HUES64 (cell line): ENCODE measurements at regions not wholly inside any gene's neighbourhood (a gene's known extent, or its start where the extent isn't known, plus 50 kb on each side); places are given as distances from the start of the nearest gene placed in this dataset.

Source experiments
- H3K27ac ChIP-seq: 2 replicates; pipeline ENCODE4 v1.7.0; 2013; ENCODE audit warnings: low read depth, low read length, inconsistent platforms
- H3K27me3 ChIP-seq: 2 replicates; pipeline ENCODE4 v1.6.1; 2013; ENCODE audit warnings: mild to moderate bottlenecking, low read length; ENCODE audit not compliant: insufficient read depth
- H3K36me3 ChIP-seq: 2 replicates; pipeline ENCODE4 v1.6.1; 2013; ENCODE audit warnings: mild to moderate bottlenecking, low read length; ENCODE audit not compliant: insufficient read depth
- H3K4me1 ChIP-seq: 2 replicates; pipeline ENCODE4 v1.6.1; 2013; ENCODE audit warnings: mild to moderate bottlenecking, low read length, moderate library complexity; ENCODE audit not compliant: insufficient read depth
- H3K4me3 ChIP-seq: 2 replicates; pipeline ENCODE4 v1.5.1; 2013; ENCODE audit warnings: mild to moderate bottlenecking, low read length, moderate library complexity
- H3K9ac ChIP-seq: 2 replicates; pipeline ENCODE4 v1.6.1; 2013; ENCODE audit warnings: mild to moderate bottlenecking, low read depth, low read length
- H3K9me3 ChIP-seq: 2 replicates; pipeline ENCODE4 v1.6.1; 2013; ENCODE audit warnings: low read depth, low read length; ENCODE audit not compliant: insufficient read depth
- WGBS: fragments of 150-250, 120-280 bp; methylation state at CpG from one replicate; pipeline ENCODE4 v1.1.7; 2013; ENCODE audit warnings: missing lambda C conversion rate; 5-methylcytosine and 5-hydroxymethylcytosine counted together

DNA sequence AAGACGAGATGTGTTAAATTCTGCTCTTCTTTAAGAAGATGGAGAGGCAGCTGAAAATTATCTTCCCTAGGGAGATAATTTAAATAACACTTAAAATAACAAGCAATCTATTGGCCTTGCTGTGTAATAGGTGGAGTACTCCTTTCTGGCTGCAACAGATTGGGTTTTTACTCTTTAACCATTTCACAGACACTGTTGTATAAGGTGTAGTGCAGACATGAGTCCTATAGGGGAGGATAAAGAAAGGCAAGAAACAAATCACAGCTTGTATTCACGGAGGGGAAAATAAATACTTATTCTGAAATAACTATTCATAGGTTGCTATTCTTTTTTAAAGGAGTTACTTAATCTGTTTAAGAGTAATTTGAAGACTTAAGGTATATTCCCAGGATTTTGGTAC is 252.0 kb downstream of the ZPLD1 start:
- WGBS = no CpG with 5 or more reads among the region's 2 CpGs
- no peaks in the 10 kb centered on the region for H3K27me3 ChIP-seq
- peaks cover 16% of the 10 kb centered on the region for H3K4me1 ChIP-seq
- no peaks in the 10 kb centered on the region for H3K36me3 ChIP-seq
- peak overlapping the region; percentile 80; the same call in 1 of the 2 replicates for H3K27ac ChIP-seq
- H3K4me3 ChIP-seq = no peak overlapping the region
- H3K9me3 ChIP-seq = peaks cover under 1% of the 10 kb centered on the region; the same call in 1 of the 2 replicates
- no peak overlapping the region for H3K9ac ChIP-seq

DNA sequence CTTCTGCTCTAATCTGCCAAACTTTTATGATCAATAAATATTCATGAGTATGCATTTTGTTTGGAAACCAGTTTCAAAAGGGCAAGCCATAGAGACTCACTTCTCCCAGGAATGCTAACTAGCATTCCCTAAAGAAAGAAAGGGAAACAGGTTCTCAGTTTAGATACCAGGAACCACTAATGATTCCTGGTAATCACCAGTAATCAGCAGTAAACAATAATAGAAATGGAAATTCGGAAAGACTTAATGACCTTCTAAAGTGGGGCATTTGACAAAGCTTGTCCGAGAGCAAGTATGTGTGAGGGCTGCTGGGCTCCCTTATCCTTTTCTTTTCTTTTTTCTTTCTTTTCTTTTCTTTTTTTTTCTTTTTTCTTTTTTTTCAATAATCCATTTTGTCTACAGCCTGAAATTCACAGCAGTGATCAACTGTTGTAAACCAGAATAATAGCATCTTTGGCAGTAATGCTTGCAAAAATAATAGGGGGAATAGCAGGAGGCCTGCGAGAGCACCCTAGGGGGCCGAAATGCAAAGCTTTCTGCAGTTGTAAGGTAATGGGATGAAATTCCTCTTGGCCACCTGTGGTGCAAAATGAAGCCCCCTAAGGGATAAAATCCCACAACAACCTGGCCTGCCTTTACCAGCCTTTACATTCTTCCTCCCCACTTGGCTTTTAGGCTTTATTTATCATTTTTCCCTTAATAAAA is 253.2 kb downstream of the ZPLD1 start:
- peak overlapping the region; percentile 80; the same call in 1 of the 2 replicates for H3K27ac ChIP-seq
- H3K4me3 ChIP-seq = no peak overlapping the region
- WGBS = 25% methylated on average over 4 of the region's 4 CpGs
- H3K9ac ChIP-seq = no peak overlapping the region
- H3K27me3 ChIP-seq = no peaks in the 10 kb centered on the region
- peaks cover 16% of the 10 kb centered on the region for H3K4me1 ChIP-seq
- H3K36me3 ChIP-seq = no peaks in the 10 kb centered on the region
- H3K9me3 ChIP-seq = peaks cover 12% of the 10 kb centered on the region

DNA sequence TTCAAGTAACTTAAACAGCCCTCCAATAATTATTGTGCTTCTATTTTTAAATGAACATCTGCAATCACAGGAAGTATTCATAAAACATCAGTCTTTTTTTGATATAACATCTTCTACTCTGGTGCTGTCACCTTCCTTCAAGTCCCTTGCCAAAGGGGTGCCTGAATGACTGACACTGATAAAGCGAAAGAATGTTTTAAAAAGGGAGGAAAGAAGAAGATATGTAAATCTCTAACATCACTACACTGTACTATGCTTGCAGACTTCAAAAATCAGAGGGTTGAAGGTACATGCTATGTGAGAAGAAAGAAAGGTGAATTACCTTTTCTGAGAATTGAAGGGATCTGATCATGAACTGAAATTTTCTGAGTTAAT is 253.7 kb downstream of the ZPLD1 start:
- Histone ChIP-seq H3K9ac (no peak overlapping the region), H3K36me3 (no peaks in the 10 kb centered on the region), H3K9me3 (peaks cover 16% of the 10 kb centered on the region), H3K27me3 (no peaks in the 10 kb centered on the region), H3K4me1 (peaks cover 16% of the 10 kb centered on the region), H3K27ac (peak overlapping the region; percentile 51; the same call in 1 of the 2 replicates), H3K4me3 (no peak overlapping the region)
- WGBS = no CpG with 5 or more reads among the region's 1 CpG

DNA sequence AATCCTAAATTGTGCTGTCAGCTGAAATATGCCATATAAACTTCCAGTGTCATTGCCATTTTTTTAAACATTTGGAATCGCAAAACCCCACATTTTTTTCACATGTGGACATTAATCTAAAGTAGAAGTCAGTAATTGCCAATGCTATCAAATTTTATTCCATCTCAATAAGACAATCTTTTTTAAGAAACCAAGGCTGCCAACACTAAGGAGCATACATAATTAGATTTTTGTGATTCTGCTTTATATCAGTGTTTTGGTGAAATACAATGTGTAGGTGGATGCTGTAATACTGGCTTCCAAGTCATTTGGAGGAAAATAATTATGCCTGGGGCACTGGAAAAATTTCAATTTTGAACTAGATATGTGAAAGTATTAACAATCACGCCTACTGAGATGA is 256.7 kb downstream of the ZPLD1 start:
- H3K27me3 ChIP-seq = no peaks in the 10 kb centered on the region

DNA sequence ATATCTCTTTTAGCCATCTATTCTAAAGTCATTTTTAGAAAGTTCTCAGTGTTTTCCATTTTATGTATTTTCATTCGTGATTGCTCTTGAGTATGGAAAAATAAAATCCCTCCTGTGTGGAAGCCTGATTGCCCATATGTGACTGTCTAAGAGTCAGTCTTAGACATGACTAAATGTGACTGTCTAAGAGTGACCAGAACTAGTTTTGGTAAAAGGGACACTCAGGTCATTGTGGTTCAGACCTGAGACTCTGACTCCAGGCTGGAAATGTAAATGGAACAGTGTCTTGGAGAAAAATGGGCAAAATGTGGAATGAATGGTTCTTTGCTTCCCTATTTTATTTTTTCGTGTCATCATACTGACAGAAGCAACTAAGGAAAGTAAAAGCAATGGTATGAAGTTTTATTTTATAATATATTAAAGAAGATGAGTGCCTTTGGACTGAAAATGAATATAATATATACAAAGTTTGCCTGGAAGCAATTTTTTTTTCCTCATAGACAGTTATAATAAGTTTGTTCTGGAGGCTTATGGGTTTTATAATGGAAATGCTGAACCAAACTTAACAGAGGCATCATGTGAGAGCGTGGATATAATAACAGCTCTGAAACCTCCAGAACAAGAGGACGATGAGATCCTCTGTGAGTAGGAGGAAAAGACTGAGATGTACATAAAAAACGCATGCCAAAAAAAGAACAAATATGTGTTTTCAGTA is 264.4 kb downstream of the ZPLD1 start:
- H3K27me3 ChIP-seq = no peaks in the 10 kb centered on the region
- no peak overlapping the region for H3K4me3 ChIP-seq
- no peak overlapping the region for H3K9ac ChIP-seq
- no peaks in the 10 kb centered on the region for H3K36me3 ChIP-seq
- WGBS = 97% methylated on average over 5 of the region's 5 CpGs
- no peaks in the 10 kb centered on the region for H3K4me1 ChIP-seq
- H3K9me3 ChIP-seq = peaks cover 2% of the 10 kb centered on the region; the same call in 1 of the 2 replicates
- no peak overlapping the region for H3K27ac ChIP-seq

More for the DNA sequence above, 256.7 kb downstream of the ZPLD1 start:
- no peak overlapping the region for H3K4me3 ChIP-seq
- H3K27ac ChIP-seq = no peak overlapping the region
- no peaks in the 10 kb centered on the region for H3K36me3 ChIP-seq
- WGBS = 94% methylated on average over 2 of the region's 2 CpGs
- H3K9ac ChIP-seq = no peak overlapping the region
- peaks cover 13% of the 10 kb centered on the region for H3K4me1 ChIP-seq
- H3K9me3 ChIP-seq = peaks cover 18% of the 10 kb centered on the region

DNA sequence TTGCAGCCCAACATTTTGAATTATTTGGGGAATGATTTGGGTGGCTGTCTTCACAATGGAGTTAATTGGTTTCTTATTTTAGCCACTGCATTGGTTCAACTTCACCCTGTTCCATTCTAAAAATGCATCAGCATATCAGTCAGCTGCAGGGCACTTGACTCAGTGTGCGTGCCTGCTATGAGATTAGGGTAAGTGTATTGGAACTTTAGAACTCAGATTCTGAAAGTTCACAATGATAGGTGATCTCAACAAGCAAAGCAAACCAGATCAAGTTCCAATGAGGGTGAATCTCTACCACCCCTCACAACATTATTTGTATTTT is 265.0 kb downstream of the ZPLD1 start:
- no peak overlapping the region for H3K27ac ChIP-seq
- H3K36me3 ChIP-seq = no peaks in the 10 kb centered on the region
- 92% methylated on average over 1 of the region's 1 CpG for whole genome bisulfite sequencing
- H3K9ac ChIP-seq = no peak overlapping the region
- no peaks in the 10 kb centered on the region for H3K27me3 ChIP-seq
- H3K4me3 ChIP-seq = no peak overlapping the region
- H3K4me1 ChIP-seq = no peaks in the 10 kb centered on the region
- peaks cover 2% of the 10 kb centered on the region; the same call in 1 of the 2 replicates for H3K9me3 ChIP-seq

DNA sequence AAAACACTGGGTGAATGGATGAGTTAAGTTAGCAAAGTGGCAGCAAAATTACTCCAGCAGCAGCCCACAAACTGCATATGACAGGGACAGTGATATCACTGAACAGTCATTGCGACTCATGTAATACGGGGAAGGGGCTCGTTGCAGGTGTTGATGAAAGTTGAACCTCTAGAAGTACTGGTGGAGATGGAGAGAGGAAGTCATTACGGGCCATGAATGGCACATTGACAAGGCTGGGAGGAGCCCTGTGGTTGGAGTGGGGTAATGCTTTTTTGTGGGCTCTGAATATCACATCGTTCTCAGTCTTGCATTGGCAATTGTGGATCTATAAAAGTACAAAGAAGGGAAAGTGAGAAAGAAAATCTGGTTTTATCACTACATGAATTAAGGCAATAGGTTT is 278.1 kb downstream of the ZPLD1 start:
- Histone ChIP-seq H3K9me3 (no peaks in the 10 kb centered on the region), H3K36me3 (no peaks in the 10 kb centered on the region), H3K27me3 (no peaks in the 10 kb centered on the region), H3K4me3 (no peak overlapping the region), H3K9ac (no peak overlapping the region), H3K27ac (no peak overlapping the region), H3K4me1 (no peaks in the 10 kb centered on the region)
- 92% methylated on average over 5 of the region's 5 CpGs for WGBS

DNA sequence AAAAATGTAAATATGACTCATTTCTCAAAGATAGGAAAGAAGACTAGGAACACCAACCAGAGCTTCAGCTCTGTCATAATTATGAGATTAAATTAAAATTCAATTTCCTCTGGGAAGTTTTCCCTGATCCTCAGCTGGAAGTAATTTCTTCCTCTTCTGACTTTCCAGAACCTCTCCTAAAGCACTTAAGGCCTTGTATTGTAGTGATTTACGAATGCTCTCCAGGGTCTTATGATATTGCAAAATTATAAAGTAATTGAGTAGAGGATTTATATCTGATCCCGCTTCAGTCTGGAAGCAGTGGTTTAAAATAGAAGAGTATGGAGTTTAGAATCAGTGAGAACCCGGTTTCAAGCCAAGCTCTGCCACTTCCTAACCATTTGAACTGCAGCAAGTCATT is 279.8 kb downstream of the ZPLD1 start:
- H3K27me3 ChIP-seq = no peaks in the 10 kb centered on the region
- H3K4me1 ChIP-seq = no peaks in the 10 kb centered on the region
- H3K27ac ChIP-seq = no peak overlapping the region
- WGBS = 97% methylated on average over 3 of the region's 3 CpGs
- no peaks in the 10 kb centered on the region for H3K36me3 ChIP-seq
- H3K9ac ChIP-seq = no peak overlapping the region
- no peaks in the 10 kb centered on the region for H3K9me3 ChIP-seq
- no peak overlapping the region for H3K4me3 ChIP-seq

DNA sequence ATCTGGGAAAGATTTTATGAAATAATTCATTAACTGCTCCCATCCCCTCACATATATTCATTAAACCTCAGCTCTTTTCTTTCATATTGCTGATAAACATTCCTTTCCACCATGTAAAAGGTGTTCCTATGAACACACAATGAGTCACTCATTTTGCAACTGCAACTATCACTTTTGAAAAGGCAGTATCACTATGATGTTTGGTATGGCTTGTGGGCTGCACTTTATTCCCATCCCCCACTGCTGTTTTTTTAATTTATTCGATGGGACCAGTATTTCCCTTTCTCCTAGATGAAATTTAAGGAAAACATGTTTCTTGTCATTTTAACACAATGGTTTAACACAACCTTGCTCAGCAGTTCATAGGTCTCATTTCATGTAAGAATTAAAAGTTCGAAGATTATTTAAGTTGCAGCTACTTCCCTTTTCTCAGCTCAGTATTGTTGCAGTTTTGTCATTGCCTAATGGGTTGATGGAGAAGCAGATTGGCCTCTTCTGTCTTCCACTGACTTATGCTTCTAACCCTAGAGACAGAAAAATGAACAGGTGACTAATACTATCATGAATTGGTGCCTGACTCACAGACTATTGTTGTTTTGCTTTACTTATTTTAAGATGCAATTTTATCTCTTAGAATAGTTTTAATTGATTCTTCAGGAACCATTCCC is 280.3 kb downstream of the ZPLD1 start:
- WGBS = 88% methylated on average over 2 of the region's 2 CpGs
- no peak overlapping the region for H3K9ac ChIP-seq
- no peaks in the 10 kb centered on the region for H3K27me3 ChIP-seq
- H3K36me3 ChIP-seq = no peaks in the 10 kb centered on the region
- H3K9me3 ChIP-seq = no peaks in the 10 kb centered on the region
- no peak overlapping the region for H3K4me3 ChIP-seq
- H3K4me1 ChIP-seq = no peaks in the 10 kb centered on the region
- H3K27ac ChIP-seq = no peak overlapping the region

DNA sequence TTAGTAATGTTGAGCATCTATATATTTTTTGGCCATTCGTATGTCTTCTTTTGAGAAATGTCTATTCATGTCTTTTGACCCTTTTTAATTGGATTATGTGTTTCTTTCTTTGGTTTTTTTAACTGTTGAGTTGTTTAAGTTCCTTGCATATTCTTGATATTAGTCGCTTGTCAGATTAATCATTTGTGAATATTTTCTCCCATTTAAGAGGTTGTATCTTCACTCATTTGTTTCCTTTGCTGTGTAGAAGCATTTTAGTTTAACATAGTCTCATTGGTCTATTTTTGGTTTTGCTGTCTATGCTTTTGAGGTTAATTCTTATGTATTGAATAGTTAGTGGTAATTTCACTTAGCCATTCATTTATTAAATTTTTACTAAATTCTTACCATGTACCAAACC is 283.8 kb downstream of the ZPLD1 start:
- WGBS = 64% methylated on average over 1 of the region's 2 CpGs
- H3K27ac ChIP-seq = no peak overlapping the region

DNA sequence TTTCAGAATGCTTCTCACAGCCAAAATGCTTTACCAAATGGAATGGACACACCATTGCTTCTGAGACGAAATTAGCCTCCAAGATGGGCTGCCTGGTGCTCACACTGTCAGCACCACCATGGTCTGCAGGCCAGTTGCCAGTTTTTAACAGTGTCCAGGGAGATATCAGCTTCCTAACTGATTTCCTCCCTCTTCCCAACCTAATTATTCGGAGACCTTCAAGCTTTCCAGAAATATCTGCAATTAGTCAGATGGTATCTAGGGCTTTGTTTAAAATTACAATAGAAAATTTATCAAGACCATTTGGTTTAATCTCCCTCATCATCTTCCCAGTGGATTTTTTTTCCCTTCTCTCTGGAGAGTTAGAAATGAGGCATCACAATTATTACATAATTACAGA is 287.5 kb downstream of the ZPLD1 start:
- 82% methylated on average over 2 of the region's 2 CpGs for WGBS
- Histone ChIP-seq H3K36me3 (no peaks in the 10 kb centered on the region), H3K27ac (no peak overlapping the region)

More for the DNA sequence above, 283.8 kb downstream of the ZPLD1 start:
- Histone ChIP-seq H3K4me1 (no peaks in the 10 kb centered on the region), H3K9ac (no peak overlapping the region), H3K36me3 (no peaks in the 10 kb centered on the region), H3K4me3 (no peak overlapping the region), H3K9me3 (no peaks in the 10 kb centered on the region), H3K27me3 (no peaks in the 10 kb centered on the region)

More for the DNA sequence above, 287.5 kb downstream of the ZPLD1 start:
- Histone ChIP-seq H3K4me1 (no peaks in the 10 kb centered on the region), H3K27me3 (no peaks in the 10 kb centered on the region), H3K9ac (no peak overlapping the region), H3K9me3 (no peaks in the 10 kb centered on the region), H3K4me3 (no peak overlapping the region)
